A673 (cell line): ENCODE measurements at regions not wholly inside any gene's neighbourhood (a gene's known extent, or its start where the extent isn't known, plus 50 kb on each side); places are given as distances from the start of the nearest gene placed in this dataset.

Experiments
- BruUV-seq: library from RNA; stranded (reverse); fragments of 400-500 nt; replicated peaks from 2 replicates; lab custom pipeline; 2021; lab: Mats Ljungman, UMichigan
- CTCF ChIA-PET: fragments of 300-600 bp; sonication (Branson Sonifier 250); formaldehyde crosslinking; loops from one replicate; lab custom pipeline; 2022; ENCODE audit warnings: antibody characterized with exemption; lab: Charles Lee
- POLR2A ChIA-PET: fragments of 300-600 bp; sonication (Branson Sonifier 250); formaldehyde crosslinking; loops from one replicate; lab custom pipeline; 2022; ENCODE audit warnings: antibody characterized with exemption; ENCODE audit not compliant: low non-redundant PET; lab: Charles Lee
- DNase-seq: peaks from one replicate; pipeline ENCODE4 v3.0.0-alpha.2; 2015; ENCODE audit warnings: low spot score
- H3K27ac ChIP-seq: fragments of 200-600 bp; sonication (generic); 2 replicates; pipeline ENCODE4 v1.5.1; 2016; ENCODE audit warnings: mixed run types, low read depth, mild to moderate bottlenecking, mixed read lengths, antibody characterized with exemption, low read length; ENCODE audit not compliant: poor library complexity, severe bottlenecking
- H3K27me3 ChIP-seq: fragments of 200-600 bp; sonication (generic); replicated peaks from 2 replicates; pipeline ENCODE4 v1.6.1; 2017; ENCODE audit warnings: mixed run types, low read depth, mild to moderate bottlenecking, mixed read lengths, antibody characterized with exemption, low read length; ENCODE audit not compliant: insufficient read depth, poor library complexity
- H3K36me3 ChIP-seq: fragments of 200-600 bp; sonication (generic); 2 replicates; pipeline ENCODE4 v1.6.1; 2016; ENCODE audit warnings: mixed run types, mild to moderate bottlenecking, mixed read lengths, antibody characterized with exemption, low read length; ENCODE audit not compliant: insufficient read depth, poor library complexity, severe bottlenecking
- H3K4me1 ChIP-seq: fragments of 200-600 bp; sonication (generic); 2 replicates; pipeline ENCODE4 v1.6.1; 2017; ENCODE audit warnings: mixed run types, mild to moderate bottlenecking, mixed read lengths, antibody characterized with exemption, low read length; ENCODE audit not compliant: insufficient read depth, poor library complexity, severe bottlenecking
- H3K4me3 ChIP-seq: fragments of 200-600 bp; sonication (generic); 2 replicates; pipeline ENCODE4 v1.5.1; 2016; ENCODE audit warnings: low read depth, mixed run types, mild to moderate bottlenecking, mixed read lengths, low read length; ENCODE audit not compliant: poor library complexity, severe bottlenecking
- H3K9me3 ChIP-seq: fragments of 200-600 bp; sonication (generic); 2 replicates; pipeline ENCODE4 v1.6.1; 2016; ENCODE audit warnings: mixed run types, low read depth, mild to moderate bottlenecking, mixed read lengths, antibody characterized with exemption, low read length; ENCODE audit not compliant: poor library complexity, severe bottlenecking
- EZH2 ChIP-seq: fragments of 200-600 bp; sonication (generic); IDR thresholded peaks from 2 replicates; pipeline ENCODE4 v1.6.1; 2017; ENCODE audit warnings: borderline replicate concordance, low read depth, mild to moderate bottlenecking, mixed read lengths, antibody characterized with exemption, low read length; ENCODE audit not compliant: poor library complexity, severe bottlenecking
- intact Hi-C: fragments of 100-400 bp; cut with micrococcal nuclease; formaldehyde crosslinking; loops from one replicate; pipeline ENCODE4 v1.10.0; 2022; ENCODE audit not compliant: unreplicated experiment
- TF ChIP-seq, protein P1 (sequence below): fragments of 300-800, 200-600 bp; sonication (generic); conservative IDR thresholded peaks from 2 replicates; pipeline ENCODE4 v1.5.1; 2017; ENCODE audit warnings: low read depth, mild to moderate bottlenecking, antibody characterized with exemption, low read length, moderate library complexity, mixed read lengths

DNA sequence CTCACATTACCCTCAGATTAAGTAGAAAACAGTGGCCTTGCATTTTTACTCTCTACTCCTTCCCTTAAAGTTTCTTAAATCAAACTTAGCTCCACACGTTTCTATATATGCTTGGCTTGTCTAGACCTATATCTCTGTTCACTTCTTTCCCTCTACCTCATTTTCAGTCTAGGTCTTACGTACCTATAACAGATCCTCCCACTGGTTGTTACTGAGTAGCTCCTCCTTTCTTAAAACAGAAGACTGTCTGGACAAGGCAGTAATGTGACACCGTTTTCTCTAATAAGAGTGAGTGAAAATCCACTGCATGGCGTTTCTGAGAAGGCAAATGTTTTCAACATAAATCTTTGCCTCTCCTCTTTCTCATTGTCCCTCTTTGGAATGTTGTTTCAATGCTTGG lies 211.7 kb upstream of the POGK start:
- TF ChIP-seq EZH2 = no peak
- TF ChIP-seq, protein P1, sequence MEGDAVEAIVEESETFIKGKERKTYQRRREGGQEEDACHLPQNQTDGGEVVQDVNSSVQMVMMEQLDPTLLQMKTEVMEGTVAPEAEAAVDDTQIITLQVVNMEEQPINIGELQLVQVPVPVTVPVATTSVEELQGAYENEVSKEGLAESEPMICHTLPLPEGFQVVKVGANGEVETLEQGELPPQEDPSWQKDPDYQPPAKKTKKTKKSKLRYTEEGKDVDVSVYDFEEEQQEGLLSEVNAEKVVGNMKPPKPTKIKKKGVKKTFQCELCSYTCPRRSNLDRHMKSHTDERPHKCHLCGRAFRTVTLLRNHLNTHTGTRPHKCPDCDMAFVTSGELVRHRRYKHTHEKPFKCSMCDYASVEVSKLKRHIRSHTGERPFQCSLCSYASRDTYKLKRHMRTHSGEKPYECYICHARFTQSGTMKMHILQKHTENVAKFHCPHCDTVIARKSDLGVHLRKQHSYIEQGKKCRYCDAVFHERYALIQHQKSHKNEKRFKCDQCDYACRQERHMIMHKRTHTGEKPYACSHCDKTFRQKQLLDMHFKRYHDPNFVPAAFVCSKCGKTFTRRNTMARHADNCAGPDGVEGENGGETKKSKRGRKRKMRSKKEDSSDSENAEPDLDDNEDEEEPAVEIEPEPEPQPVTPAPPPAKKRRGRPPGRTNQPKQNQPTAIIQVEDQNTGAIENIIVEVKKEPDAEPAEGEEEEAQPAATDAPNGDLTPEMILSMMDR = no peak
- no peaks in the 10 kb centered on the region for H3K4me1 ChIP-seq
- H3K27ac ChIP-seq = no peak overlapping the region
- no peak overlapping the region for H3K4me3 ChIP-seq
- POLR2A ChIA-PET = no interaction called here
- no TSS peak for BruUV-seq
- H3K27me3 ChIP-seq = peaks cover 40% of the 10 kb centered on the region
- H3K9me3 ChIP-seq = no peaks in the 10 kb centered on the region
- CTCF ChIA-PET = no interaction called here
- intact Hi-C loops = no loop called here
- no peak for DNase-seq
- H3K36me3 ChIP-seq = no peaks in the 10 kb centered on the region

DNA sequence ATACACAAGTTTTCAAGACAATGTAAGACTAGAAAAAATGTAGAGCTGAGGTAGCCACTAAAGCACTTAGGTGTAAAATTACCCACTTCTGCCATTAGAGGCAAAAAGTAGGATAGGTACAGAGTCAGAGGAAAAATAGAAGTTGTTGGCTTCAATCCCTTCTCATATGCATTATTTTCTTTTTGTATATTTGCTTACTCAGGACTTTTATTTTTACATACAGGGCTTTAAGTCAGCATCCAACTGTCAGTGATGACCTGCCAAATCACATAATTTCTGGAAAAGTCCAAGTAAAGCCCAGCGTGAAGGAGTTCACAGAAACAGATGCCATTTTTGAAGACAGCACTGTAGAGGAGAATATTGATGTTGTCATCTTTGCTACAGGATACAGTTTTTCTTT lies 211.0 kb upstream of the POGK start:
- Histone ChIP-seq H3K36me3 (no peaks in the 10 kb centered on the region), H3K4me1 (no peaks in the 10 kb centered on the region), H3K27me3 (peaks cover 42% of the 10 kb centered on the region), H3K9me3 (no peaks in the 10 kb centered on the region), H3K27ac (no peak overlapping the region), H3K4me3 (no peak overlapping the region)
- CTCF ChIA-PET = no interaction called here
- no peak for DNase-seq
- POLR2A ChIA-PET = no interaction called here
- intact Hi-C loops = no loop called here
- no TSS peak for BruUV-seq
- TF ChIP-seq EZH2 = no peak
- TF ChIP-seq, protein P1 = no peak

DNA sequence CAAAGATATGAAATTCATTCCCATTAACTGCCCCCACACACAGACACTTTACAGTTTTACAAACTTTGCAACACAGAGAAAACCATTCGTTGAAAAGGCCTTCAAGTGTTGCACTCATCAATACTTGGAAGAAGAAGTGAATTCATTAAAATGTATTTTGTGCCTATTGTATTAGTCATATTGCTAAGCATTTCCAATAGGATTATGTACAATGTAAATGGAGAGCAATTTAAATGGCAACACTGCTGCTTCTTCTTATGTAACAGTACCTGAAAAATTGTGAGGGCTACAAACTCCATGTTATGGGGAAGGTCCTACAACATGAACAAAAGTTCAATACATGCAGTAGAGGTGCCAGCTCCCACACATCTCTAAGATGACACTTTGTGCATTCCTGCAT lies 209.3 kb upstream of the POGK start:
- Histone ChIP-seq H3K27ac (no peak overlapping the region), H3K36me3 (no peaks in the 10 kb centered on the region), H3K4me1 (no peaks in the 10 kb centered on the region), H3K4me3 (no peak overlapping the region), H3K27me3 (peaks cover 30% of the 10 kb centered on the region), H3K9me3 (no peaks in the 10 kb centered on the region)
- ChIA-PET CTCF (no interaction called here), POLR2A (no interaction called here)
- intact Hi-C loops = no loop called here
- BruUV-seq = no TSS peak
- no peak for DNase-seq
- TF ChIP-seq EZH2 = no peak
- TF ChIP-seq, protein P1 = no peak
